A673 (cell line): ENCODE measurements at regions not wholly inside any gene's neighbourhood (a gene's known extent, or its start where the extent isn't known, plus 50 kb on each side); places are given as distances from the start of the nearest gene placed in this dataset.

Experiments used
- BruUV-seq: library from RNA; stranded (reverse); fragments of 400-500 nt; replicated peaks from 2 replicates; lab custom pipeline; 2021; lab: Mats Ljungman, UMichigan
- CTCF ChIA-PET: fragments of 300-600 bp; sonication (Branson Sonifier 250); formaldehyde crosslinking; loops from one replicate; lab custom pipeline; 2022; ENCODE audit warnings: antibody characterized with exemption; lab: Charles Lee
- POLR2A ChIA-PET: fragments of 300-600 bp; sonication (Branson Sonifier 250); formaldehyde crosslinking; loops from one replicate; lab custom pipeline; 2022; ENCODE audit warnings: antibody characterized with exemption; ENCODE audit not compliant: low non-redundant PET; lab: Charles Lee
- DNase-seq: peaks from one replicate; pipeline ENCODE4 v3.0.0-alpha.2; 2015; ENCODE audit warnings: low spot score
- H3K27ac ChIP-seq: fragments of 200-600 bp; sonication (generic); 2 replicates; pipeline ENCODE4 v1.5.1; 2016; ENCODE audit warnings: mixed run types, low read depth, mild to moderate bottlenecking, mixed read lengths, antibody characterized with exemption, low read length; ENCODE audit not compliant: poor library complexity, severe bottlenecking
- H3K27me3 ChIP-seq: fragments of 200-600 bp; sonication (generic); replicated peaks from 2 replicates; pipeline ENCODE4 v1.6.1; 2017; ENCODE audit warnings: mixed run types, low read depth, mild to moderate bottlenecking, mixed read lengths, antibody characterized with exemption, low read length; ENCODE audit not compliant: insufficient read depth, poor library complexity
- H3K36me3 ChIP-seq: fragments of 200-600 bp; sonication (generic); 2 replicates; pipeline ENCODE4 v1.6.1; 2016; ENCODE audit warnings: mixed run types, mild to moderate bottlenecking, mixed read lengths, antibody characterized with exemption, low read length; ENCODE audit not compliant: insufficient read depth, poor library complexity, severe bottlenecking
- H3K4me1 ChIP-seq: fragments of 200-600 bp; sonication (generic); 2 replicates; pipeline ENCODE4 v1.6.1; 2017; ENCODE audit warnings: mixed run types, mild to moderate bottlenecking, mixed read lengths, antibody characterized with exemption, low read length; ENCODE audit not compliant: insufficient read depth, poor library complexity, severe bottlenecking
- H3K4me3 ChIP-seq: fragments of 200-600 bp; sonication (generic); 2 replicates; pipeline ENCODE4 v1.5.1; 2016; ENCODE audit warnings: low read depth, mixed run types, mild to moderate bottlenecking, mixed read lengths, low read length; ENCODE audit not compliant: poor library complexity, severe bottlenecking
- H3K9me3 ChIP-seq: fragments of 200-600 bp; sonication (generic); 2 replicates; pipeline ENCODE4 v1.6.1; 2016; ENCODE audit warnings: mixed run types, low read depth, mild to moderate bottlenecking, mixed read lengths, antibody characterized with exemption, low read length; ENCODE audit not compliant: poor library complexity, severe bottlenecking
- EZH2 ChIP-seq: fragments of 200-600 bp; sonication (generic); IDR thresholded peaks from 2 replicates; pipeline ENCODE4 v1.6.1; 2017; ENCODE audit warnings: borderline replicate concordance, low read depth, mild to moderate bottlenecking, mixed read lengths, antibody characterized with exemption, low read length; ENCODE audit not compliant: poor library complexity, severe bottlenecking
- intact Hi-C: fragments of 100-400 bp; cut with micrococcal nuclease; formaldehyde crosslinking; loops from one replicate; pipeline ENCODE4 v1.10.0; 2022; ENCODE audit not compliant: unreplicated experiment
- TF ChIP-seq, protein P1 (sequence below): fragments of 300-800, 200-600 bp; sonication (generic); conservative IDR thresholded peaks from 2 replicates; pipeline ENCODE4 v1.5.1; 2017; ENCODE audit warnings: low read depth, mild to moderate bottlenecking, antibody characterized with exemption, low read length, moderate library complexity, mixed read lengths

DNA sequence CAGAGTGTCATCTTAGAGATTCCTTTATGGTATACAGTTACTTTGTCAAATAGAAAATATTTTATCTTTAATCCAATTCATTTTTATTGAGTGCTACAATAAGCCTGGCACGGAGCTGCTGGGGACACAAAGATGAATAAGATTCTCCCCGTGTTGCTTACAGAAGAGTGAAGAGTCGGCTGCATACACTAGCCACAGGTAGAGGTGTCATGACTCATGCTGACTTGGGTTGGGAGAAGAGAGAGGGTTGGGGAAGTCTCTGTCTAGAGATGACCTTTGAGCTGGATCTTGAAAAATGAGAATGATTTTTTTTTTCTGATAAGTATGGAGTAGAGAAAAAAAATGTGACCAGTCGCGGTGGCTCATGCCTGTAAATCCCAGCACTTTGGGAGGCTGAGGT is 289.9 kb upstream of the CELF2 start:
- POLR2A ChIA-PET, result no interaction called here
- Histone ChIP-seq H3K27me3 (no peaks in the 10 kb centered on the region), H3K4me3 (no peak overlapping the region), H3K4me1 (no peaks in the 10 kb centered on the region), H3K9me3 (no peaks in the 10 kb centered on the region), H3K36me3 (no peaks in the 10 kb centered on the region), H3K27ac (no peak overlapping the region)
- no peak for DNase-seq
- intact Hi-C loops, result no loop called here
- CTCF ChIA-PET, result no interaction called here
- BruUV-seq, result no TSS peak
- no peak for TF ChIP-seq EZH2
- TF ChIP-seq, protein P1, sequence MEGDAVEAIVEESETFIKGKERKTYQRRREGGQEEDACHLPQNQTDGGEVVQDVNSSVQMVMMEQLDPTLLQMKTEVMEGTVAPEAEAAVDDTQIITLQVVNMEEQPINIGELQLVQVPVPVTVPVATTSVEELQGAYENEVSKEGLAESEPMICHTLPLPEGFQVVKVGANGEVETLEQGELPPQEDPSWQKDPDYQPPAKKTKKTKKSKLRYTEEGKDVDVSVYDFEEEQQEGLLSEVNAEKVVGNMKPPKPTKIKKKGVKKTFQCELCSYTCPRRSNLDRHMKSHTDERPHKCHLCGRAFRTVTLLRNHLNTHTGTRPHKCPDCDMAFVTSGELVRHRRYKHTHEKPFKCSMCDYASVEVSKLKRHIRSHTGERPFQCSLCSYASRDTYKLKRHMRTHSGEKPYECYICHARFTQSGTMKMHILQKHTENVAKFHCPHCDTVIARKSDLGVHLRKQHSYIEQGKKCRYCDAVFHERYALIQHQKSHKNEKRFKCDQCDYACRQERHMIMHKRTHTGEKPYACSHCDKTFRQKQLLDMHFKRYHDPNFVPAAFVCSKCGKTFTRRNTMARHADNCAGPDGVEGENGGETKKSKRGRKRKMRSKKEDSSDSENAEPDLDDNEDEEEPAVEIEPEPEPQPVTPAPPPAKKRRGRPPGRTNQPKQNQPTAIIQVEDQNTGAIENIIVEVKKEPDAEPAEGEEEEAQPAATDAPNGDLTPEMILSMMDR, result no peak

DNA sequence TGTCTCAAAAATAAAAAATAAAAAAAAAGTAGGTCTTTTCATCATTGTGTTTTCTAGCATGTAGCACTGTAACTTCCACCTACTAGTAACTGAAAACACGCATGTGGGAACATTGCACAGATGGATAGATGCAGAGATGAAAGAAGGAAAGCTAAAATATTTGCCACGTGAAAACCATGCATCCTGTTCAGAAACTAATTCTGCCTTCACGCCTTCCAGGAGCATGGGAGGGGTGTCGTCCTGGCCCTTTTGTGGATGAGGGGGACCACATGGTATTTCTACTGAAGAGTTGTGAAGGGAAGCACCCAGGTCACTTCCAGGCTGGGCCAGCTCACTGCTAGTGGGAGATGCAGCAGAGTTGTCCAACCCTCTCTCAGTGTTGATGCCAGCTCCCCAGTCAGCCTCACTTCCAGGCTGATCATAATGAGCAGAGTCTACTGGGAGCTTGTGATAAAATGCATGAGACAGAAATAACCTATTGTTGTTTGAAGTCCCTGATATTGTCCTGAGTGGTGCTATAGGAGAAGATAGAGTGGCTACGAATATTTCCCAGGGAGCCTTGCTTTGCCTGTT is 287.1 kb upstream of the CELF2 start:
- ChIA-PET CTCF (no interaction called here), POLR2A (no interaction called here)
- H3K27ac ChIP-seq, result no peak overlapping the region
- no peak for DNase-seq
- TF ChIP-seq, protein P1, result no peak
- no peak for TF ChIP-seq EZH2
- H3K36me3 ChIP-seq, result no peaks in the 10 kb centered on the region
- no TSS peak for BruUV-seq
- H3K4me1 ChIP-seq, result no peaks in the 10 kb centered on the region
- no peak overlapping the region for H3K4me3 ChIP-seq
- H3K9me3 ChIP-seq, result no peaks in the 10 kb centered on the region
- intact Hi-C loops, result no loop called here
- no peaks in the 10 kb centered on the region for H3K27me3 ChIP-seq

DNA sequence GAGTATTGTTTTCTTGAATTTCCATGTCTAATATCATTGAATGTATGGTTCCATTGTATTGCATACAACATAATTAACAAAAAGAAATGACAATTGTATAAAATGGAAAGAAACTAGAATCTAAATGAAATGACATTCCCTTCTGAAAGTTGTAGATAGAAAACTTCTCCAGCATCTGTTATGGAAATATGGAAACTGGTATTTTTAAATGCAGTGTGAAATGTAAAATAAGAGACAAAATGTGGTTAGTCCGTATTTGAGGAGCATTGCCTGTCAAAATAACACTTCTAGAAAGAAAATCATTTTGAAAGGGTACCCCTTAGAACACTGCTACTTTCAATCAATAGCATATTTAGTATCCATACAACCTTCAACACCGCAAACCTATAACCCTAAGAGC is 286.3 kb upstream of the CELF2 start:
- Histone ChIP-seq H3K36me3 (no peaks in the 10 kb centered on the region), H3K4me1 (no peaks in the 10 kb centered on the region), H3K4me3 (no peak overlapping the region), H3K27ac (no peak overlapping the region), H3K9me3 (no peaks in the 10 kb centered on the region), H3K27me3 (no peaks in the 10 kb centered on the region)
- TF ChIP-seq, protein P1, result no peak
- TF ChIP-seq EZH2, result no peak
- POLR2A ChIA-PET, result no interaction called here
- intact Hi-C loops, result no loop called here
- no peak for DNase-seq
- CTCF ChIA-PET, result no interaction called here
- BruUV-seq, result no TSS peak
